HEK293 (cell line): ENCODE measurements at regions not wholly inside any gene's neighbourhood (a gene's known extent, or its start where the extent isn't known, plus 50 kb on each side); places are given as distances from the start of the nearest gene placed in this dataset.

Experiments
- CTCF ChIA-PET: fragments of 350-600 bp; formaldehyde crosslinking; extraction: SDS; loops from one replicate; lab custom pipeline; 2021; ENCODE audit warnings: antibody characterized with exemption; lab: Yijun Ruan, JAX
- POLR2A ChIA-PET: fragments of 300-600 bp; formaldehyde crosslinking; extraction: SDS; loops from one replicate; lab custom pipeline; 2020; ENCODE audit warnings: antibody characterized with exemption, inconsistent platforms; lab: Yijun Ruan, JAX
- H3K27ac ChIP-seq: fragments of 200-500 bp; sonication (Bioruptor generic); 2 replicates; pipeline ENCODE4 v1.5.1; 2014; ENCODE audit warnings: low read depth, low read length, control low read depth, inconsistent platforms; ENCODE audit errors: extremely low read depth
- H3K36me3 ChIP-seq, 2 experiments: fragments of 200-500 bp in 1 of 2; sonication (Bioruptor generic) in 1 of 2; 1 replicate in 1 of 2; 2 replicates in 1 of 2; pipeline ENCODE4 v1.5.1; 2014 to 2017; ENCODE audit warnings: inconsistent platforms in 2 of 2, low read length in 2 of 2; ENCODE audit not compliant: control insufficient read depth in 2 of 2, insufficient read depth in 1 of 2
- H3K4me1 ChIP-seq: fragments of 200-500 bp; sonication (Bioruptor generic); 2 replicates; pipeline ENCODE4 v1.5.1; 2014; ENCODE audit warnings: mild to moderate bottlenecking, low read length, inconsistent platforms; ENCODE audit not compliant: control insufficient read depth, insufficient read depth
- H3K4me3 ChIP-seq: 2 replicates; pipeline ENCODE4 v1.5.1; 2011; ENCODE audit warnings: low read depth, mild to moderate bottlenecking, control low read depth, low read length, moderate library complexity
- H3K9me3 ChIP-seq: fragments of 200-500 bp; sonication (Bioruptor generic); 2 replicates; pipeline ENCODE4 v1.5.1; 2014; ENCODE audit warnings: low read depth, low read length, inconsistent platforms; ENCODE audit not compliant: control insufficient read depth, insufficient read depth
- KLF10 ChIP-seq: fragments of 450-650 bp; IDR thresholded peaks from 2 replicates; pipeline ENCODE4 v1.5.1; 2018; ENCODE audit warnings: missing biosample characterization, mild to moderate bottlenecking, missing genetic modification characterization
- MZF1 ChIP-seq: fragments of 450-650 bp; formaldehyde crosslinking; IDR thresholded peaks from 2 replicates; pipeline ENCODE4 v1.5.1; 2017; ENCODE audit warnings: missing biosample characterization, missing genetic modification characterization, borderline replicate concordance
- RBAK ChIP-seq: fragments of 450-650 bp; formaldehyde crosslinking; IDR thresholded peaks from 2 replicates; pipeline ENCODE4 v1.5.1; 2016; ENCODE audit warnings: missing biosample characterization, missing genetic modification characterization
- TCF7L2 ChIP-seq: IDR thresholded peaks from 2 replicates; pipeline ENCODE4 v1.6.1; 2011; ENCODE audit warnings: low read depth, mild to moderate bottlenecking, inconsistent platforms, low read length, moderate library complexity, borderline replicate concordance
- TRIM28 ChIP-seq: IDR thresholded peaks from 2 replicates; pipeline ENCODE4 v1.6.1; 2011; ENCODE audit warnings: low read length, control low read depth, borderline replicate concordance
- ZBTB48 ChIP-seq: fragments of 450-650 bp; formaldehyde crosslinking; IDR thresholded peaks from 2 replicates; pipeline ENCODE4 v1.5.1; 2016; ENCODE audit warnings: missing biosample characterization, missing genetic modification characterization
- ZFP3 ChIP-seq: fragments of 450-650 bp; formaldehyde crosslinking; IDR thresholded peaks from 2 replicates; pipeline ENCODE4 v1.5.1; 2016; ENCODE audit warnings: low read depth, missing biosample characterization, missing genetic modification characterization
- ZNF121 ChIP-seq: fragments of 450-650 bp; formaldehyde crosslinking; IDR thresholded peaks from 2 replicates; pipeline ENCODE4 v1.5.1; 2016; ENCODE audit warnings: missing biosample characterization, missing genetic modification characterization
- ZNF133 ChIP-seq: fragments of 450-650 bp; formaldehyde crosslinking; IDR thresholded peaks from 2 replicates; pipeline ENCODE4 v1.5.1; 2016; ENCODE audit warnings: missing biosample characterization, missing genetic modification characterization
- ZNF169 ChIP-seq: fragments of 450-650 bp; formaldehyde crosslinking; IDR thresholded peaks from 2 replicates; pipeline ENCODE4 v1.5.1; 2016; ENCODE audit warnings: missing biosample characterization, missing genetic modification characterization
- ZNF19 ChIP-seq: fragments of 450-650 bp; formaldehyde crosslinking; IDR thresholded peaks from 2 replicates; pipeline ENCODE4; 2016; ENCODE audit warnings: missing biosample characterization, missing genetic modification characterization, low read depth
- ZNF211 ChIP-seq: fragments of 450-650 bp; formaldehyde crosslinking; IDR thresholded peaks from 2 replicates; pipeline ENCODE4 v1.5.1; 2016; ENCODE audit warnings: low read depth, missing biosample characterization, missing genetic modification characterization
- ZNF362 ChIP-seq: fragments of 450-650 bp; formaldehyde crosslinking; IDR thresholded peaks from 2 replicates; pipeline ENCODE4 v1.5.1; 2016; ENCODE audit warnings: missing biosample characterization, missing genetic modification characterization
- ZNF404 ChIP-seq: fragments of 450-650 bp; formaldehyde crosslinking; IDR thresholded peaks from 2 replicates; pipeline ENCODE4 v1.5.1; 2017; ENCODE audit warnings: missing biosample characterization, missing genetic modification characterization
- ZNF449 ChIP-seq: fragments of 450-650 bp; formaldehyde crosslinking; IDR thresholded peaks from 2 replicates; pipeline ENCODE4 v1.5.1; 2017; ENCODE audit warnings: missing biosample characterization, mild to moderate bottlenecking, missing genetic modification characterization, moderate library complexity
- ZNF530 ChIP-seq: fragments of 450-650 bp; formaldehyde crosslinking; IDR thresholded peaks from 2 replicates; pipeline ENCODE4 v1.5.1; 2016; ENCODE audit warnings: low read depth, missing biosample characterization, missing genetic modification characterization
- ZNF548 ChIP-seq: fragments of 450-650 bp; formaldehyde crosslinking; IDR thresholded peaks from 2 replicates; pipeline ENCODE4 v1.5.1; 2016; ENCODE audit warnings: missing biosample characterization, missing genetic modification characterization
- ZNF623 ChIP-seq: fragments of 450-650 bp; formaldehyde crosslinking; IDR thresholded peaks from 2 replicates; pipeline ENCODE4 v1.5.1; 2016; ENCODE audit warnings: missing biosample characterization, missing genetic modification characterization
- ZNF670 ChIP-seq: fragments of 450-650 bp; formaldehyde crosslinking; IDR thresholded peaks from 2 replicates; pipeline ENCODE4 v1.5.1; 2016; ENCODE audit warnings: missing biosample characterization, missing genetic modification characterization, low read depth
- ZNF707 ChIP-seq: fragments of 450-650 bp; formaldehyde crosslinking; IDR thresholded peaks from 2 replicates; pipeline ENCODE4 v1.5.1; 2016; ENCODE audit warnings: missing biosample characterization, missing genetic modification characterization
- ZNF785 ChIP-seq: fragments of 450-650 bp; formaldehyde crosslinking; IDR thresholded peaks from 2 replicates; pipeline ENCODE4 v1.5.1; 2016; ENCODE audit warnings: missing biosample characterization, missing genetic modification characterization
- TF ChIP-seq, protein P1 (sequence below): fragments of 450-650 bp; formaldehyde crosslinking; IDR thresholded peaks from 2 replicates; pipeline ENCODE4 v1.5.1; 2017; ENCODE audit warnings: missing biosample characterization, missing genetic modification characterization

GRCh38 chr1:38246955-38247952, 200.7 kb upstream of the POU3F1 start:
- Histone ChIP-seq H3K27ac (no peak overlapping the region), H3K4me3 (no peak overlapping the region), H3K4me1 (no peaks in the 10 kb centered on the region), H3K36me3 (no peaks in the 10 kb centered on the region), H3K9me3 (no peaks in the 10 kb centered on the region)
- TF ChIP-seq ZNF121 (tag by site-specific recombination), result no peak
- TF ChIP-seq TCF7L2, result peak; percentile 69; the same call in 1 of the 2 replicates
- no peak for TF ChIP-seq ZNF404 (tag by site-specific recombination)
- TF ChIP-seq ZNF362 (tag by site-specific recombination), result no peak
- TF ChIP-seq RBAK (tag by site-specific recombination), result no peak
- no peak for TF ChIP-seq ZBTB48 (tag by site-specific recombination)
- no peak for TF ChIP-seq ZNF530 (tag by site-specific recombination)
- no peak for TF ChIP-seq ZNF19 (tag by site-specific recombination)
- peak; percentile 89; the same call in 1 of the 2 replicates for TF ChIP-seq TRIM28
- no peak for TF ChIP-seq ZNF211
- ChIA-PET CTCF (no interaction called here), POLR2A (no interaction called here)

DNA sequence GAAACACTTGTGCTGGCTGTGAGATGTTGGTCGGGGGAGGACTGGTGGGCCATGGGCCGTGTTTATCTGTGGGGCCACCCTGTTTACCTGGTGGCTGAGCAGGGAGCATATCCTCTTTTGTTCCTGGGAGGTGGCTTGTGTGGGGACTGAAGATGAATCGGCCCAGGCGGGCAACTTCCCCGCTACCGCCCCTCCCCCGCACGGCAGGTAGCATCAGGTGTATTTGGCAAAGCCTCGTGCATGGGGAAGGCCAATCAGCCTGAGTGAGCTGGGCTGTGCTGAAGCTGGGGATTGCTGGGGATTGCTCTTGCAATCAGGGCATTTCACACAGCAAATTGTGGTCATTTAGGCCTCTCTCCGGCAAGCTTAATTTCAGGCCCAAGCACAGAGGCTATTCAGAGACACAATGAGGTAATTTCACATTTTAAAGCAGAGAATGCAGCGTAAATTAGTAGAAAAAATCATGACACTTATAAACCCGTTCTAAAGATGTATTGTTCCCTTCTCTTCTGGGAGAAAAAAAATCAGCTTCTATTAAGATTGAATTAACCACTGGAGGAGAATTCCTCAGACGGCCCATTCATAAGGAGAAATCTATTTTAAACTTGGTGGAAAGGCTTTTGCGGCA, 197.7 kb upstream of the POU3F1 start:
- Histone ChIP-seq H3K36me3 (no peaks in the 10 kb centered on the region), H3K27ac (no peak overlapping the region)
- CTCF ChIA-PET, result interaction anchor here (0.7 kb wide), 1 partner anchor 427 kb away, joined by 4 read pairs; no protein-coding TSS in a partner anchor
- TF ChIP-seq ZNF707 (tag by site-specific recombination) (no peak), ZNF169 (tag by site-specific recombination) (no peak), ZNF449 (tag by site-specific recombination) (no peak), ZNF785 (no peak), ZFP3 (tag by site-specific recombination) (no peak), ZNF623 (tag by site-specific recombination) (no peak), ZNF548 (tag by site-specific recombination) (no peak), ZNF133 (tag by site-specific recombination) (no peak), KLF10 (tag by site-specific recombination) (no peak), ZNF670 (tag by site-specific recombination) (no peak), TRIM28 (no peak), MZF1 (no peak)
- TF ChIP-seq, protein P1, sequence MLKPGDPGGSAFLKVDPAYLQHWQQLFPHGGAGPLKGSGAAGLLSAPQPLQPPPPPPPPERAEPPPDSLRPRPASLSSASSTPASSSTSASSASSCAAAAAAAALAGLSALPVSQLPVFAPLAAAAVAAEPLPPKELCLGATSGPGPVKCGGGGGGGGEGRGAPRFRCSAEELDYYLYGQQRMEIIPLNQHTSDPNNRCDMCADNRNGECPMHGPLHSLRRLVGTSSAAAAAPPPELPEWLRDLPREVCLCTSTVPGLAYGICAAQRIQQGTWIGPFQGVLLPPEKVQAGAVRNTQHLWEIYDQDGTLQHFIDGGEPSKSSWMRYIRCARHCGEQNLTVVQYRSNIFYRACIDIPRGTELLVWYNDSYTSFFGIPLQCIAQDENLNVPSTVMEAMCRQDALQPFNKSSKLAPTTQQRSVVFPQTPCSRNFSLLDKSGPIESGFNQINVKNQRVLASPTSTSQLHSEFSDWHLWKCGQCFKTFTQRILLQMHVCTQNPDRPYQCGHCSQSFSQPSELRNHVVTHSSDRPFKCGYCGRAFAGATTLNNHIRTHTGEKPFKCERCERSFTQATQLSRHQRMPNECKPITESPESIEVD (tag by site-specific recombination), result no peak
- TF ChIP-seq, all 188 proteins: peak for 0
- Histone ChIP-seq H3K4me1 (no peaks in the 10 kb centered on the region), H3K4me3 (no peak overlapping the region), H3K9me3 (no peaks in the 10 kb centered on the region)
- POLR2A ChIA-PET, result no interaction called here
